ENCODE measurements at regions not wholly inside any gene's neighbourhood (a gene's known extent, or its start where the extent isn't known, plus 50 kb on each side); places are given as distances from the start of the nearest gene placed in this dataset.

DNA sequence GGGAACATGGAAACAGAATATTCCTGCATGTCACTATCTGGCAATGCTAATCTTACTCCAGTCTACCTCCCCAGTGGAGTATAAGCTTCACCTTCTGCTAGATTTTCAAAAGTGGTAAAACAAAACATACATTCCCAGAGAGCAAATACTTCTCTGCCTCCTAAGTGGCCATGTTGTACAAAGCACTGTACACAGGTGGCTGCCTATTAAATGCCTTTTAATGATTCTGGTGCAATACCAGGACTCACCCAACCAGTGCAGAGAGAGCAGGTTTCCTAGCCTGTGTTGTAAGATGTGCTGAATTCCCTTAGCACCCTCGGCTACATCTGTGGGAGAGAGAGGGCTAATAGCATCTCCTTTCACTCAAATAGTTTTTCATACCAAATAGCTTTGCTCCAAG is 684.3 kb upstream of the NRP1 start:
- H3K36me3 ChIP-seq = no peaks in the 10 kb centered on the region
- no peak overlapping the region for H3K27ac ChIP-seq
- no peak overlapping the region for H3K4me3 ChIP-seq
- no peaks in the 10 kb centered on the region for H3K9me3 ChIP-seq
- intact Hi-C loops (cut with DNase I) = no loop called here
- H3K4me1 ChIP-seq = no peaks in the 10 kb centered on the region
- DNase-seq (ENCODE audit: low spot score in 2 of 2) = no peak
- no peak for TF ChIP-seq CTCF (IDR thresholded peaks at IDR 0.05)
- H3K27me3 ChIP-seq = no peaks in the 10 kb centered on the region

DNA sequence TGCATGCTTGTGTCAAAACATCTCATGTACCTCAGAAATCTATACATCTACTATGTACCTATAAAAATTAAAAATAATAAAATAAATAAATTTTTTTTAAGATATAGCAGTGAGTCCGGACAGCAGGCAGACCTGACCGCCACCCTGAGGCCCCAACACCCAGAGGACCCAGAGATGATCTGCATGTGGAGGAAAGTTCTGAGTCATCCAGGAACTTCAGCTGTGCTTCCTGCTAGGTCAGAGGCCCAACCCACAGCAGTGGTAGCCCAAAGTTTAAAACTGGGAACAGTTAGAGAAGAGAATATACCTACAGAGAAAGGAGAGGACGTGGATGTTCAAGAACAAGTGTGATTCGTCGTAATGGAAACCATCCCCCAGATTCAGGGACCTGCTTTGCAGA is 683.7 kb upstream of the NRP1 start:
- H3K4me1 ChIP-seq = no peaks in the 10 kb centered on the region
- intact Hi-C loops (cut with DNase I) = no loop called here
- TF ChIP-seq CTCF (IDR thresholded peaks at IDR 0.05) = no peak
- no peaks in the 10 kb centered on the region for H3K9me3 ChIP-seq
- H3K27me3 ChIP-seq = no peaks in the 10 kb centered on the region
- H3K27ac ChIP-seq = no peak overlapping the region
- DNase-seq (ENCODE audit: low spot score in 2 of 2) = no peak
- H3K36me3 ChIP-seq = no peaks in the 10 kb centered on the region
- no peak overlapping the region for H3K4me3 ChIP-seq

DNA sequence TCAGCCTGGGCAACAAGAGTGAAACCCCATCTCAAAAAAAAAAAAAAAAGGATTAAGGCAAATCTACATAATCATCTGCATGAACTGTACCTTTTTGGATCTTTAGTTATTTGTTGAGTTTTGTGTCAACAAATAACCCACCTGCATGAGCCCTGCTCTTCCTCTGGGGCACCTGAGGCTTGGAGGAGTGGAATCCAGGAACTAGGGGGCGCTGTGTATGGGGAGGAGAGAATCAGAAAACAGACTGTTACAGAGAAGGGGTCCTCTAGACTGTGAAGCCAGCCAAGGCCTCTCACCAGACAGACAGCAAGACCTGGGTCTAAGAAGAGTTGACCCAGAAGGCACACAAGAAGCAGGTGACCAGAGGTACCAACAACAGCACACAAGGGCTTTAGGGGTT is 682.8 kb upstream of the NRP1 start:
- H3K27me3 ChIP-seq = no peaks in the 10 kb centered on the region
- no peak overlapping the region for H3K4me3 ChIP-seq
- no peak for DNase-seq (ENCODE audit: low spot score in 2 of 2)
- no peaks in the 10 kb centered on the region for H3K4me1 ChIP-seq
- intact Hi-C loops (cut with DNase I) = no loop called here
- H3K27ac ChIP-seq = no peak overlapping the region
- no peaks in the 10 kb centered on the region for H3K36me3 ChIP-seq
- TF ChIP-seq CTCF (IDR thresholded peaks at IDR 0.05) = no peak
- no peaks in the 10 kb centered on the region for H3K9me3 ChIP-seq

DNA sequence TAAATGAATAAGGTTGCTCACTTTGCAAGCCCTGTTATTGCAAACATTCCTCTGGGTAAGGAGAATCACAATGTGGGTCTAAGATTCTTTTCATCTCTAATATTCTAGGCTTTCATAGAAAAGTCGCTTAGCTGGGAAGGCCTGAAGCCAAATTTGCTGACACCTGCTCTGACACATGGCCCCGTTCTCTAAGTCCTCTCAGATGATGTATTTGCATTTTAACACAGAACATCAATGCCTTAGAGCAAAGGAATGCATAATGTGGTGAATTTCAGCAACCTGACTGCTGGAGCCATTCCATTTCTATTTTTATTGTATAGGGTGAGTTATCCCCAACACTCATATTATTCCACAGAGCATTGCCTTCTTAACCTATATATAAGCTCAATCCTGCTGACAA is 682.1 kb upstream of the NRP1 start:
- DNase-seq (ENCODE audit: low spot score in 2 of 2) = no peak
- H3K4me1 ChIP-seq = no peaks in the 10 kb centered on the region
- H3K9me3 ChIP-seq = no peaks in the 10 kb centered on the region
- no peak overlapping the region for H3K27ac ChIP-seq
- H3K36me3 ChIP-seq = no peaks in the 10 kb centered on the region
- H3K27me3 ChIP-seq = no peaks in the 10 kb centered on the region
- no peak overlapping the region for H3K4me3 ChIP-seq
- no peak for TF ChIP-seq CTCF (IDR thresholded peaks at IDR 0.05)
- intact Hi-C loops (cut with DNase I) = no loop called here

DNA sequence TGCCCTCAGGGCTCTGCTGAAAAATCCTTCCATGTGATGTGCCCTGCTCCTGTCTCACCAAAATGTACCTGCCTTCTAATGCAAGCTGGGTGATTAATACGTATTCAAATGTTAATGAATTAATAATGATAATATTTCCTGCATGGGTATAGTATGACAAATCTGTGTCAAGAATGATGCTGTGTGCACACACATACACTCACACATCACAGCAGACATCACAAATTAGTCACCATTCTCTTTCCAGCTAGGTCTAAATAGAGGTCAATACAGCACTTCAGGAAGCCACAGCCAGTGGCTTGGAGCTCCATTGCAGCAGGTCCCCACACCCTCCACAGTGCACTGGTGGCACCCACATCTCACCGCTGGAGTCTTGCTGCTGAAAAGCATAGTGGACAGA is 681.2 kb upstream of the NRP1 start:
- Histone ChIP-seq H3K4me3 (no peak overlapping the region), H3K9me3 (no peaks in the 10 kb centered on the region), H3K27me3 (no peaks in the 10 kb centered on the region), H3K36me3 (no peaks in the 10 kb centered on the region), H3K4me1 (no peaks in the 10 kb centered on the region), H3K27ac (no peak overlapping the region)
- no peak for DNase-seq (ENCODE audit: low spot score in 2 of 2)
- intact Hi-C loops (cut with DNase I) = no loop called here
- no peak for TF ChIP-seq CTCF (IDR thresholded peaks at IDR 0.05)

DNA sequence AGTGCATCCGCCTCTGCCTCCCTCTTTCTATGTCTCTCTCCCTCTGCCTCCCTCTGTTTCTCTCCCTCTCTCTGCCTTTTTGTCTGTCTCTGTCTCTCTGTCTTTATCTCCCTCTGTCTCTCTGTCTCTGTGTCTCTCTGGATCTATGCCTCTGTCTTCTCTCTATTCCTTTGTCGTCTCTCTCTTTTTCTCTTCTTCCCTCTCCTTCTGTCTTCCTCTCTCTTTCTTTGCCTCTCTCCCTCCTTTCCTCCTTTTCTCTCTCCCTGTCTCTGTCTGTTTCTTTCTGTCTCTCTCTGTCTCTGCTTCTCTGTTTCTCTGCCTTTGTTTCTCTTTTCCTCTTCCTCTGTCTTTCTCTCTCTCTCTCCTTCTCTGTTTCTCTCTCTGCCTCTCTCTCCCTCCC is 678.8 kb upstream of the NRP1 start:
- H3K27ac ChIP-seq = no peak overlapping the region
- no peak for DNase-seq (ENCODE audit: low spot score in 2 of 2)
- no peak overlapping the region for H3K4me3 ChIP-seq
- H3K27me3 ChIP-seq = no peaks in the 10 kb centered on the region
- no peaks in the 10 kb centered on the region for H3K4me1 ChIP-seq
- no peaks in the 10 kb centered on the region for H3K36me3 ChIP-seq
- H3K9me3 ChIP-seq = no peaks in the 10 kb centered on the region
- no peak for TF ChIP-seq CTCF (IDR thresholded peaks at IDR 0.05)
- intact Hi-C loops (cut with DNase I) = no loop called here

Measured in ascending aorta (tissue), 2 donors.